ENCODE measurements at regions not wholly inside any gene's neighbourhood (a gene's known extent, or its start where the extent isn't known, plus 50 kb on each side); places are given as distances from the start of the nearest gene placed in this dataset.
A peak's percentile ranks its signal among the peaks of the same experiment; 100 is the strongest.

- H3K27ac ChIP-seq (ENCODE audit: low read depth, low read length), result peak overlapping the region; percentile 66
- CTCF ChIA-PET, result no interaction called here
- DNase-seq (ENCODE audit: low read depth, low spot score), result no peak
Measured at GRCh38 chr14:89540009-89540829, 123.2 kb upstream of the FOXN3 start.

GRCh38 chr14:89537911-89538310 lies 120.9 kb upstream of the FOXN3 start:
- Histone ChIP-seq H3K9me3 (ENCODE audit: control insufficient read depth, insufficient read depth, low read length) (no peaks in the 10 kb centered on the region; the same call in 1 of the 2 replicates), H3K27ac (ENCODE audit: low read depth, low read length) (no peak overlapping the region), H3K27me3 (ENCODE audit: control insufficient read depth, insufficient read depth, low read length) (no peaks in the 10 kb centered on the region), H3K4me3 (ENCODE audit: low read depth, low read length) (no peak overlapping the region)
- ChIA-PET CTCF (interaction anchor here (0.7 kb wide), 1 partner anchor 150 kb away, joined by 3 read pairs; no protein-coding TSS in a partner anchor), POLR2A (no interaction called here)
- DNase-seq (ENCODE audit: low read depth, low spot score), result no peak
- 0 out of 2 replicates have a peak, but pooled peaks have one; percentile 4 for TF ChIP-seq CTCF (IDR thresholded peaks at IDR 0.05; ENCODE audit: low read depth, low read length)

More at GRCh38 chr14:89540009-89540829, 123.2 kb upstream of the FOXN3 start:
- H3K4me3 ChIP-seq (ENCODE audit: low read depth, low read length), result no peak overlapping the region
- POLR2A ChIA-PET, result interaction anchor here (0.7 to 1.1 kb wide), 4 partner anchors 208 to 305 kb away, joined by 3 to 6 read pairs (median 4); no protein-coding TSS in a partner anchor
- H3K27me3 ChIP-seq (ENCODE audit: control insufficient read depth, insufficient read depth, low read length), result no peaks in the 10 kb centered on the region
- H3K9me3 ChIP-seq (ENCODE audit: control insufficient read depth, insufficient read depth, low read length), result no peaks in the 10 kb centered on the region; the same call in 1 of the 2 replicates
- no peak for TF ChIP-seq CTCF (IDR thresholded peaks at IDR 0.05; ENCODE audit: low read depth, low read length)

DNA sequence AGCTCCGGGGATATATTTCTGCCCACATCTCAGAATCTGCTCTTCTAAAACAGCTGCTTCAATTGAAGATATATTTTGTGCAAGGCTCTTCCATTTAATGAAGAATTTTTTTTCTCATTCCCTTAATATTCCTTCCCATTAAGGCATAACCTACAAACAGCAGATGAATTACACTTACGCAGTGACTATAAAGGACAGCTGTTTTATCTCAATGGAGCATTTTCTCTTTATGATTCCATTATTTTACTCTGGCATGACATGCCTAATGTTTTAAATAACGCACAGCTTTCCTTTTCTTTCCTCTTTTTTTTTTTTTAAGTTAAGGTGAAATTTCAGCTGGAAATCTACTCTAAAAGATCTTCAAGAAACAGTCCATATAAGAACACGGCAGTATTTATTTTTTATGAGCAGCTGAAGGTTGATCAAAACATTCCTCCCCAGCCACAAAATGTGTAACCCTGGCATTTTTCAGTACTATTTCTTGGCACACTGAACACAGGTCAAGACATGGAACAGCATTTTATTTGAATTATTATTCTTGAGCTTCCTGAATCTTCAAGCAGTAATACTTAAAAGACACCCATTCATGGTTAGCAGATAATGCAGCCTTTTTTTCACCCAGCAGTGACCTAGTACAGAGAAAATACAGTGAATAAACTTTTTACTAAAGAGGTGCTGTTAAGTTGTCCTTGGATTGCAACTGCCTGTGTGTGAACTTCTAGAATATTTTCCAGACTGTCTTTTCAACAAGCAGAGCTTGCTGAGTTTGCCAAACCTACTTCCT lies 118.1 kb upstream of the FOXN3 start:
- ChIA-PET CTCF (no interaction called here), POLR2A (interaction anchor here (0.6 to 1.1 kb wide), 4 partner anchors 16 to 152 kb away, joined by 3 to 4 read pairs (median 3); no protein-coding TSS in a partner anchor)
- no peak overlapping the region for H3K4me3 ChIP-seq (ENCODE audit: low read depth, low read length)
- H3K27me3 ChIP-seq (ENCODE audit: control insufficient read depth, insufficient read depth, low read length), result no peaks in the 10 kb centered on the region
- TF ChIP-seq CTCF (IDR thresholded peaks at IDR 0.05; ENCODE audit: low read depth, low read length), result no peak
- no peak overlapping the region for H3K27ac ChIP-seq (ENCODE audit: low read depth, low read length)
- peak; percentile 21 for DNase-seq (ENCODE audit: low read depth, low spot score)
- H3K9me3 ChIP-seq (ENCODE audit: control insufficient read depth, insufficient read depth, low read length), result no peaks in the 10 kb centered on the region

- Histone ChIP-seq H3K27ac (ENCODE audit: low read depth, low read length) (no peak overlapping the region), H3K4me3 (ENCODE audit: low read depth, low read length) (no peak overlapping the region), H3K27me3 (ENCODE audit: control insufficient read depth, insufficient read depth, low read length) (no peaks in the 10 kb centered on the region), H3K9me3 (ENCODE audit: control insufficient read depth, insufficient read depth, low read length) (no peaks in the 10 kb centered on the region)
- TF ChIP-seq CTCF (IDR thresholded peaks at IDR 0.05; ENCODE audit: low read depth, low read length), result no peak
- ChIA-PET CTCF (interaction anchor here (0.7 kb wide), 1 partner anchor 321 kb away, joined by 4 read pairs; no protein-coding TSS in a partner anchor), POLR2A (no interaction called here)
- DNase-seq (ENCODE audit: low read depth, low spot score), result no peak
Measured at GRCh38 chr14:89533766-89534165, 116.7 kb upstream of the FOXN3 start.

All from AG04450 (cell line).